ENCODE measurements at regions not wholly inside any gene's neighbourhood (a gene's known extent, or its start where the extent isn't known, plus 50 kb on each side); places are given as distances from the start of the nearest gene placed in this dataset.

DNA sequence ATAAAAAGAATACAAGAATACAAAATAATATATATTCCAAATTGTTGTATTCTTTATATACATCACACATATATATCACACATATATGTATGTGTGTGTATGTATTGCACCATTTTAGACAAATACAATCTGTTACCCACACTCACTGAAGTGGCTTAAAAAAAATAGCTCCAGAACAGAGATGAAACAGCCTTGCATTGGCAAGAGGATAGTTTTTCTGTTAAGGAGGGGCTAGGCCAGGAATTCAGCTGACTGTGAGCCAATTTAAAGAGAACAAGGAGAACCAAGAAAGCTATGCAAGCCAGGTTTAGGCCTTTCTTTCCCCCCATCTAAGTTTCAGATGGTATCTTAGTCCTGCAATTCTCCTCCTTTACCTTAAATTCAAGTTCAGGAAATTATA, 257.5 kb downstream of the MZT1 start:
- Histone ChIP-seq H3K9me3 (replicated peaks) (no peaks in the 10 kb centered on the region), H3K4me1 (no peaks in the 10 kb centered on the region), H3K27ac (no peak overlapping the region), H3K36me3 (no peaks in the 10 kb centered on the region), H3K27me3 (no peaks in the 10 kb centered on the region), H3K4me3 (no peak overlapping the region)
- no peak for DNase-seq

DNA sequence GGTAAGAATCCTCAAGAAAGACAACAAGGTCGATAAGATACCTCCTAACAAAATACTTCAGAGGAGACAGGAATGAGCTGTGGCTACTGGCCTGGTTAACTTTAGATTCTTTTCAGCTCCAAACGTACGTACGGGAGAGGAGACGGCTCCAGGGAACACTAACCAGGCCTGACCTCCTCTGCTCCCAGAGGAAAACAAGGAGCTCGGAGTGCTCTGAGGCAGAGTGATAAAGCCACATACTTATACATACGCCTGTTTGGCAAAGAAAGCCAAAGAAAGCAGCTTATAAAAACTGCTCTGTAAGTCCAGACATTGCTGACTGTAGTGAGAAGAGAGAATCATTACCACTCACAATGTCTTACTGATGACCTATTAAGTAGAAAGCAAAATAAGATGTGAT, 263.9 kb downstream of the MZT1 start:
- H3K4me1 ChIP-seq = peaks cover 6% of the 10 kb centered on the region; the same call in 1 of the 2 replicates
- no peaks in the 10 kb centered on the region for H3K36me3 ChIP-seq
- no peaks in the 10 kb centered on the region for H3K9me3 ChIP-seq (replicated peaks)

DNA sequence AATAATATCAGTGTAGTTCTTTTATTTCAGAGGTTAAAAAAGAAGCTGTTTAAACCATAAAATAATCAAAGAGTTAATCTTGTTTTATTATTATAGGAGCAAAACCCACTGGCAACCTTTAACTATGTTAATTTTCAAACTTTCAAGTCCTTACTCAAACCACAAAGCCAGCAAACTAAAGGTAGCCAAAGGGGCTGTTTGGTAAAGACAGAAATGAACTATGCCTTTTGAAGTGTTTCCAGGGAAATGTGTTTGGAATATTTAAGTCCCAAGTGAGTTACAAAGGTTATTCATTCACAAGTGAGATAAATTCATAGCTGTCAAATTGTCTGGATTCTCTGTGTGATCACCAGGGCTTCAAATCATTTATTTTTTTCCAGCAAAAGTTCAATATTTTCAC, 264.7 kb downstream of the MZT1 start:
- no peak for DNase-seq
- Histone ChIP-seq H3K36me3 (no peaks in the 10 kb centered on the region), H3K4me3 (no peak overlapping the region), H3K4me1 (peaks cover 6% of the 10 kb centered on the region; the same call in 1 of the 2 replicates), H3K9me3 (replicated peaks) (no peaks in the 10 kb centered on the region), H3K27me3 (no peaks in the 10 kb centered on the region), H3K27ac (no peak overlapping the region)

More for the DNA sequence above, 263.9 kb downstream of the MZT1 start:
- Histone ChIP-seq H3K4me3 (no peak overlapping the region), H3K27me3 (no peaks in the 10 kb centered on the region), H3K27ac (no peak overlapping the region)
- peak; percentile 9 to 34 for DNase-seq

DNA sequence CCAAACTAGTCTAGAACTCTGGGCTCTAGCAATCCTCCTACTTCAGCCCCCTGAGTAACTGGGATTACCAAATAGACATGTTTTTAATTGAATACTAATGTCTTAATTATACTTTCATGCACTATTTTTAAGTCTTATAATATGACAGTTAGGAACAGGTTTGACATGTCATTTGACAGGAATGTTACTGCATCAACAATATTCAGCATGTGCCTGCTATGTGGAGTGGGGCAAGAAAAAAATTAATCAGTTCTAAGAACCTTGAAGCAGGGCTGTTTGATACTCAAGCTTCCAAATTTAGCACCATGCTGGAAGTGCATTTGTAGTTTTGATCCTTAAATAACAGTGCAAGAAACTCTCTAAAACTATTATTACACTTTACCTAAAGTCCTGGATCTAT, 265.3 kb downstream of the MZT1 start:
- H3K4me3 ChIP-seq = no peak overlapping the region
- no peaks in the 10 kb centered on the region for H3K9me3 ChIP-seq (replicated peaks)
- no peak for DNase-seq

DNA sequence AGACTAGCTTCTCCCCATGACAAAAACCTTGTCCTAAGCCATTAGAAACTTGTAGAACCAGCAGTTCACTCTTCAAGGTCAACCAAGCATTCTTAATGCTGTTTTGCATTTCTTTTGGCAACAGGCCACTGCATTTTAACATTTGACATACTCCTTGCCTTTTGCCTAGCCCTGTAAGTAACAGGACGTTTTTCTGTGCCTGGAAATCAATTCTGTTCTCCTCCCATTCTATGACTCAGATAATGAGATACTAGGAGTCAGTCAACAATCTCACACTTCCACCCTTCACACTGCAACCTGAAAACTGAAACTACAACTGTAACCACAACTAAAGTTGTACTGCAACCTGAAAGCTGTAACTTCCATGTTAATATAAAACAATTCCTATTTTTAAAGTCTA, 268.7 kb downstream of the MZT1 start:
- no peak for DNase-seq
- H3K27ac ChIP-seq = no peak overlapping the region
- no peaks in the 10 kb centered on the region for H3K9me3 ChIP-seq (replicated peaks)
- H3K27me3 ChIP-seq = no peaks in the 10 kb centered on the region
- H3K4me1 ChIP-seq = peaks cover 30% of the 10 kb centered on the region
- no peaks in the 10 kb centered on the region for H3K36me3 ChIP-seq
- H3K4me3 ChIP-seq = no peak overlapping the region

More for the DNA sequence above, 265.3 kb downstream of the MZT1 start:
- Histone ChIP-seq H3K27me3 (no peaks in the 10 kb centered on the region), H3K27ac (no peak overlapping the region), H3K36me3 (no peaks in the 10 kb centered on the region), H3K4me1 (peaks cover 9% of the 10 kb centered on the region)

DNA sequence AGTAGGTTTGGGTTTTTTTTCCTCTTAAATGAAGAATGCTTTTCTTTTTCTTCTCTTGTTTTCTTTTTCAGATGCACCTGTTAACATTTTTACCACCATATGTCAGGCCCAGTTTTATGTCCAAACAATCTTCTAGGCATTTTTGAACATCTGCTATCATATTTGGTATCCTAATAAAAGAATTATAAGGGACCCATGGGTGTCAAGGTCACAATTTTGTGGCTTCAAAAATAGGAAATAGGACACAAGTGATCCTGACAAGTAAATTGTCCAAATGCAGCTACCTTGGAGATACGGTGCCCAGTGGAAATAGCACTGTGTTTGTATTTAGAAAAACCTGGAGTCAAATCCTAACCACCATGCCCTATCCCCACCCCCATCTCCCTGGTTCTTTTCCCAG, 270.3 kb downstream of the MZT1 start:
- no peak for DNase-seq
- no peaks in the 10 kb centered on the region for H3K9me3 ChIP-seq (replicated peaks)
- H3K27me3 ChIP-seq = no peaks in the 10 kb centered on the region
- H3K36me3 ChIP-seq = no peaks in the 10 kb centered on the region
- no peak overlapping the region for H3K4me3 ChIP-seq
- peaks cover 24% of the 10 kb centered on the region for H3K4me1 ChIP-seq
- no peak overlapping the region for H3K27ac ChIP-seq

DNA sequence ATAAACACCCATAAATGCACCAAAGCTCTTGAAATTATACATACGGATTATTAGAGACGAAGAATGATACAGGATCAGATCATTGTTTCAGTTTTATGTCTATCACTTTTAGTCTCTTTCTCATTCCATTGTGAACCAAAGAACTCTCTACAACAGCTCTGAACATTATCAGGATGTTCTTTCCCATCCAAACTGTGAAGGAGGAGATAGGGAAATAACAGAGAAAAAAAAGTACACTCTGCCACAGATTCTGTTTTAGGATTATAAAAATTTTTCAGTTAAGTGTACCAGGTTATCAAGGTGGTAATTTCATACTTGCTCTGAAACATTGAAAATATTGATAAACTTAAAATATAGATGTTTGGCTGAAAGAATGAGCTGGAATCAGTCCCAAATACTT, 270.9 kb downstream of the MZT1 start:
- Histone ChIP-seq H3K4me3 (no peak overlapping the region), H3K27me3 (no peaks in the 10 kb centered on the region), H3K36me3 (no peaks in the 10 kb centered on the region), H3K9me3 (replicated peaks) (no peaks in the 10 kb centered on the region), H3K27ac (no peak overlapping the region), H3K4me1 (peaks cover 24% of the 10 kb centered on the region)
- no peak for DNase-seq

DNA sequence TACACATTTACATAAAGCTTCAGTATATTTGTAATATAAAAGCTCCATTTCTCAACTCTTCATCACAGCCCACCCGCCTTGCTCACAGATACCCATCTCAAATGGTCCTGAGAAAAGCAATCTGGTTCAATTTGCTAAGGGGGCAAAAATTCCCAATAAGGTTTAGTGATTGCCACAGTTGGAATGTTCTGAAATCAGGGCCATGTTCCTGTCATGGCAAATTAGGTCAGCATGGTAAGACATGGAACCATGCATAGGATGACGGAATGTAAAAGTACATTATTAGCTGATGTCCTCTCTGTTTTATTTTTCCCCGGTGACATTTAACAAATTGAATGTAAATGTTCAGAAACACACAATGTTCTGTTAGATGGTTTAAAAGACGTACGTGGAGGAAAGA, 274.3 kb downstream of the MZT1 start:
- peaks cover 24% of the 10 kb centered on the region for H3K4me1 ChIP-seq
- no peaks in the 10 kb centered on the region for H3K36me3 ChIP-seq
- no peaks in the 10 kb centered on the region for H3K27me3 ChIP-seq
- no peak overlapping the region for H3K4me3 ChIP-seq
- H3K27ac ChIP-seq = no peak overlapping the region
- H3K9me3 ChIP-seq (replicated peaks) = no peaks in the 10 kb centered on the region
- DNase-seq = no peak

DNA sequence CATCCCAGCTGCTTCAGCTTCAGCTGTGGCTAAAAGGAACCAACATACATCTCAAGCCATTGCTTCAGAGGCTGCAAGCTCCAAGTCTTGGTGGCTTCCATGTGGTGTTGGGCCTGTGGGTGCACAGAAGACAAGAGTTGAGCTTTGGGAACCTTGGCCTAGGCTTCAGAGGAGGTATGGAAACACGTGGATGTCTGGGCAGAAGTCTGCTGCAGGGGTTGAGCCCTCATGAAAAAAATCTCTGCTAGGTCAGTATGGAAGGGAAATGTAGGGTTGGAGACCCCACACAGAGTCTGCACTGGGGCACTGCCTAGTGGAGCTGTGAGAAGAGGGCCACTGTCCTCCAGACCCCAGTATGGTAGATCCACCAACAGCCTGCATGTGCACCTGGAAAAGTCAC, 279.3 kb downstream of the MZT1 start:
- DNase-seq = no peak
- Histone ChIP-seq H3K36me3 (no peaks in the 10 kb centered on the region), H3K27me3 (no peaks in the 10 kb centered on the region), H3K4me3 (no peak overlapping the region), H3K4me1 (no peaks in the 10 kb centered on the region), H3K9me3 (replicated peaks) (no peaks in the 10 kb centered on the region), H3K27ac (no peak overlapping the region)

DNA sequence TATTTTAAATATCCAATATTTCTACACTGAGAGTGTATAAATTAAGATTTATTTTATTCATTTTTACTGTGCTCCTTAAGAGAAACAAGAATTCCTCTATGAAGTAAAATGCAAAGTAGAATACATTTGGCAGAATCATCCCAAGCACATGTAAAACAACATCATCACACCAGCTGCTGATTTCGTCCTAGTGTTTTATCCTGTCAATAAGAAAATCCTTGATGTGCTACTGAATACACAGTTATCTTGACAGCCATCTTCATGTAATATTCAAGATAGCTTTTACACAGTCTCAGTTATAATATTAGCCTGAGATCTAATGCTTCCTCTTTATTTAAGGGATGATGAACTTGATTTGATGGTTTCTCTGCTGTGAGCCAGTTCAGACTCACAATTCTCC, 282.4 kb downstream of the MZT1 start:
- DNase-seq = no peak
- no peak overlapping the region for H3K4me3 ChIP-seq
- no peaks in the 10 kb centered on the region for H3K4me1 ChIP-seq
- no peaks in the 10 kb centered on the region for H3K36me3 ChIP-seq
- no peaks in the 10 kb centered on the region for H3K9me3 ChIP-seq (replicated peaks)
- no peaks in the 10 kb centered on the region for H3K27me3 ChIP-seq
- no peak overlapping the region for H3K27ac ChIP-seq

DNA sequence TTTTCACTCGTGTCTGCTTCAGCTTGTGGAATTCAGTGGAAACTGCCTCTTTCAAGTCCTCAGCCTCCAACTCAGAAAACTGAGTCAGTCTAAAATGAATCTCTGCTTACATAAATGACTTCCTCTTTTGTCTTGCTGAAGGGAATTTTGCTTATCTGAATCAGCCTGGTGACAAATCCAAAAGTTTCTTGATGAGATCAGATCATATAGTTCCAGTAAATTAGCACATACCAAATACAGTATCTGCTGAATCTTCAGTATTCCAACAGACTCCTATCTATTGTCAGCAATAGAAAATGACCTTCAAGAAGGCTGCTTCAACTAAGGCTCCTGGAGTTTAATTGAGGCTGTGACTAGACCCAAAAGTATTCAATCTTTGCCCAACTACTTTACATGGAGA, 290.0 kb downstream of the MZT1 start:
- no peak for DNase-seq
- H3K27ac ChIP-seq = no peak overlapping the region
- peaks cover 15% of the 10 kb centered on the region; the same call in 1 of the 2 replicates for H3K4me1 ChIP-seq
- no peak overlapping the region for H3K4me3 ChIP-seq
- no peaks in the 10 kb centered on the region for H3K9me3 ChIP-seq (replicated peaks)
- H3K36me3 ChIP-seq = peaks cover 3% of the 10 kb centered on the region; the same call in 1 of the 2 replicates
- no peaks in the 10 kb centered on the region for H3K27me3 ChIP-seq

DNA sequence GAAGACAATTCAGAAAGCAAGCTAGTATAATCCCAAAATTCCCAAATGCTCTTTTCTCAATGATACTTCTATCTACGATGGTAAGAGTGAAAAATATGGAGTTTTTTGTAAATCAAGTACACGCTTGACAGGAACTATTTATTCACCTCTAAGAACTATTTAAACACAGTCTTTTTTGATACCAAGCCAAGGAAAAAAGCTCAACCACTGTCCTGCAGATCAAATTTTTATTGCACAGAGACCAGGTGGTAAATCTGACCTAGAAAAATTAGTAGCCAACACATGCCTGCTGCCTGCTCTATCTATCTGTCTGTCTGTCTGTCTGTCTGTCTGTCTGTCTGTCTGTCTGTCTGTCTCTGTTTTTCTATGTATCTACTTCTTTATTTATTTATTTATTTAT, 292.2 kb downstream of the MZT1 start:
- H3K36me3 ChIP-seq = peaks cover 3% of the 10 kb centered on the region; the same call in 1 of the 2 replicates
- H3K4me3 ChIP-seq = no peak overlapping the region
- no peaks in the 10 kb centered on the region for H3K9me3 ChIP-seq (replicated peaks)
- no peaks in the 10 kb centered on the region for H3K27me3 ChIP-seq
- DNase-seq = no peak
- no peak overlapping the region for H3K27ac ChIP-seq
- H3K4me1 ChIP-seq = peaks cover 30% of the 10 kb centered on the region

DNA sequence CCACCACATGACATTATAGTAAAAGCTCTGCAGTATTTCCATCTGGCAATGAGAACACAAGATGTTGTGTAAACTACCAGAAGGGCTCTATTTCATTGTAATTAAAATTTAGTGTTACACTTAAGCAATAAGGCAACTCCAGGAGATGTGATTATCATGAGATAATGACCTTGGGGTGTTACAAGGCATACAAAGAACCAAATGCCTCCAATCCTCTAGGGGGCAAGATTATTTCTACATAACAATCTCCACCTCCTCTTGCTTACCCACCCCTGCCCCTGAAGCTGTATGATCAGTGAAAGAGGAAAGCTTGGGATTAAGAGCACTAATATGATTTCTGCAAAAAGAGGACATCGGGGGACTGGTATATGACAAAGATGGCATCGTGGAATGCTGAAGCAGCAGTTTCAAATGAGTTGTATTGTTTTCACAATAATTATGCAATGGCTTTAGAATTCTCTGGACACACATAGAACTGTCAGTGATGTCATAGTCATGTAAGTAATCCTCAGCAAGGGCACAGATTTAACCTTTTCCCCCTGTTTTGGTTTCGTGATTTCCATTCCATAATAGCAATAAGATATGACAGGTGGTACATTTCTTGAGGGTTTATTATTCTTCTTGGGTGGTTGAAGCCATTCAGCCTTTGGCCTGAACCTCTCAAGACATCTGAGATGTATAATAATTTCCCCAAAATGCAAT, 295.3 kb downstream of the MZT1 start:
- no peaks in the 10 kb centered on the region for H3K27me3 ChIP-seq
- peaks cover 26% of the 10 kb centered on the region for H3K4me1 ChIP-seq
- H3K9me3 ChIP-seq (replicated peaks) = no peaks in the 10 kb centered on the region
- peak overlapping the region; percentile 57 for H3K27ac ChIP-seq
- H3K4me3 ChIP-seq = no peak overlapping the region; the same call in 1 of the 2 replicates
- peak; percentile 50 to 82 for DNase-seq
- H3K36me3 ChIP-seq = peaks cover 3% of the 10 kb centered on the region; the same call in 1 of the 2 replicates

DNA sequence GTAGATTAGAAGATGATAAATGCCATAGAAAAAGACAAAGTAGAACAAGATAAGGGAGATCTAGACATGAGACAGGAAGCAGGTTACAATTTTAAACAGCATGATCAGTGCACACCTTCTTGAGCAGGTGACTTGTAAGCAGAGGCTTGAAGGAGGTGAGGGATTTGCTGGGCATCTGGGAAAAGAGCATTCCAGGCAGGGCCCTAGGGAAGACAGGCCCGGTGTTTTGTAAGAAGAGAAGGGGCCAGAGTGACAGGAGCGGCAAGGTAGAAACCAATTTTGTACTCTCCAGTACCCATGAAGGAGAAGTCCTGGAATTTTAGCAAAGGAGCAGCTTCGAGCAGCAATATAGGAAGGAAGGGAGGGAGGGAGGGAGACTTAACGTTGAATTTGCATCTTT, 296.5 kb downstream of the MZT1 start:
- peaks cover 3% of the 10 kb centered on the region; the same call in 1 of the 2 replicates for H3K36me3 ChIP-seq
- no peak overlapping the region for H3K27ac ChIP-seq
- peaks cover 26% of the 10 kb centered on the region for H3K4me1 ChIP-seq
- DNase-seq = no peak
- no peak overlapping the region for H3K4me3 ChIP-seq
- no peaks in the 10 kb centered on the region for H3K27me3 ChIP-seq
- no peaks in the 10 kb centered on the region for H3K9me3 ChIP-seq (replicated peaks)

DNA sequence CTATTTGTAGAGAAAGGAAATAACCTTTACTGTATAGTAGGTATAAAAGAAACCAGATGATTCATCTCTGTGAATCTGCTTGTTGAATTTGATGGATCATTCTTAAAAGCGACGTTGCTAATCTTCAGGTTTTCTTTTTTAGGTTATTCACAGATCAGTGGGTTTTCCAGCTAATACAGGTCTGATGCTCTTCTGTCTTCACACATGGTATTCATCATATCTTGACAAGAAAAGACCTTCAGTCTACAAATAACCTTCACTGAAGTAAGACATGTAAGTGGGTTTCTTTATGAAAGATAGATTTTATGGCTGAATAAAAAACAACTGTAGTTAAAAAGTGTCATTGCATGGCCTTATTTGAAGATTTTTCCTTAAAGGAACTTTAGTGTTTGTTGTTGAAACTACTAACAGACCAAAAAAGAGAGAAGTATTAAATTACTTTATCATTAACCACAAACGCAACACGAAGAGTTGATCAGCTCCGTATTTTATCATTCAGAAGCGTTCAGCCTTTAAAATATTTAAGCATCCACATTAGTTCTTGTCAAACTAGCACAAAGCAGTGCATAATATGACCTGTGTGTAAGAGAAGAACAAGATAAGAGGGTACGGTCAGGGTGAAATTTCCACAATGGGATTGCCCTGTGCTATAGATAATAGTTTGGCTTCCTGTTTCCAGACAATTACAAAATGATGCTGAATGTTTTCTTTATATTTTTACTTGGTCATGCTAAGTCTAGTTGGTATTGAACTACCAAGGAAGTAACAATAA, 299.5 kb downstream of the MZT1 start:
- DNase-seq = no peak
- H3K27ac ChIP-seq = no peak overlapping the region
- H3K27me3 ChIP-seq = no peaks in the 10 kb centered on the region
- H3K4me1 ChIP-seq = peaks cover 19% of the 10 kb centered on the region
- no peak overlapping the region for H3K4me3 ChIP-seq
- H3K36me3 ChIP-seq = no peaks in the 10 kb centered on the region
- no peaks in the 10 kb centered on the region; the same call in 1 of the 2 replicates for H3K9me3 ChIP-seq (replicated peaks)
